SU-DHL-6 (cell line): ENCODE measurements at regions not wholly inside any gene's neighbourhood (a gene's known extent, or its start where the extent isn't known, plus 50 kb on each side); places are given as distances from the start of the nearest gene placed in this dataset.

Experiments used
- CTCF ChIP-seq: fragments of 200-600 bp; sonication (generic); IDR thresholded peaks from one replicate; pipeline ENCODE4 v1.5.1; 2017; ENCODE audit warnings: antibody characterized with exemption, mild to moderate bottlenecking, low read length, moderate library complexity; ENCODE audit not compliant: insufficient read depth, poor library complexity, severe bottlenecking
- EZH2phosphoT487 ChIP-seq: fragments of 200-600 bp; sonication (generic), shearing (Covaris generic); conservative IDR thresholded peaks from 2 replicates; pipeline ENCODE4 v1.6.1; 2018; ENCODE audit warnings: mild to moderate bottlenecking, antibody characterized with exemption, low read length, moderate library complexity, mixed read lengths

DNA sequence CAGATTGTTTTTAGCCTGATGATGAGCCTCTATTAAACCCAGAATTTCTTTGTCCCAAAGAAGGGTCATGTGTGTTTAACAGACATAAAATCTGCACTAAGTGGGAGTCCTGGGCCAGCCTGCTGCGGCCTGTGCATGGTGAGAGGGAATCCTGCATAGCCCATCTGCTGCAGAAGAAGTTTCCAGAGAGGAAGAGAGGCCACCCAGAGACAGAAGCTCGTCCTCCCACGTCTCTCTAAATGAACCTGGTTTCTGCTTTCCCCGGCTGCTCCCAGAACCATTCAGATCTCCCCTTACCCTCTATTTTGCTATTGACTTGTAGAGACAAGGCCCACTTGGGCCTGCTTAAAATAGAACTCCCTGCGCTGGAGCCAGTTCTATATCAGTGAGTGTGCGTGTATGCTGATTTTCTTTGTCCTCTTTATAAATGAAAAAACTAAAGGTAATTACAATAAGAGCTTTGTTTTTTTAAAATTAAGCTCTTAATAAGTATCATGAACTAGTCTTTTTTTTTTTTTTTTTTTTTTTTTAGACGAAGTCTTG lies 142.8 kb upstream of the RAB4A start:
- TF ChIP-seq CTCF (no peak), EZH2phosphoT487 (no peak)
